ENCODE measurements at regions not wholly inside any gene's neighbourhood (a gene's known extent, or its start where the extent isn't known, plus 50 kb on each side); places are given as distances from the start of the nearest gene placed in this dataset.
"Not testable (repeated sequence)": the region's sequence is repeated elsewhere in the genome, so short reads cannot be mapped to it uniquely, and the experiment has no call there.

DNA sequence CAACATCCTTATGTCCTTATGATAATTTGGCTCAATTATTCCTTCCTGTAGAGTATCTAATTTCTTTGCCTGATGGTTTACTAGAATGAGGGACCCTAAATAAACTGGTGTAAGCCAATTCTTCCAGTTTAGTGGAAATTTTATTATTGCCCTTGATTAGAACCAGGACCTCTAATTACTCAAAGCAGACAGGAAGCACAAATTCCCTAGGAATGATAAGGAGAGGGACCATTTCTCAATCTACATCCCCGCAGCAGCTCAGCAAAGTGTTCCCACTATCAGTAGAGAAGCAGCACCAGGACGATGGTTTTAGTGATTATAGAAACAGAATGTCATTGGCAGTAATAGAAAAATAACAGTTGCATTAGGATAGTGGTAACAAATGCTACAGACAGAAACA, 97.1 kb downstream of the PLPPR4 start:
- Histone ChIP-seq H3K9me3 (no peaks in the 10 kb centered on the region), H3K36me3 (no peaks in the 10 kb centered on the region), H3K27me3 (no peaks in the 10 kb centered on the region), H3K4me3 (no peak overlapping the region)
- no peak for DNase-seq

DNA sequence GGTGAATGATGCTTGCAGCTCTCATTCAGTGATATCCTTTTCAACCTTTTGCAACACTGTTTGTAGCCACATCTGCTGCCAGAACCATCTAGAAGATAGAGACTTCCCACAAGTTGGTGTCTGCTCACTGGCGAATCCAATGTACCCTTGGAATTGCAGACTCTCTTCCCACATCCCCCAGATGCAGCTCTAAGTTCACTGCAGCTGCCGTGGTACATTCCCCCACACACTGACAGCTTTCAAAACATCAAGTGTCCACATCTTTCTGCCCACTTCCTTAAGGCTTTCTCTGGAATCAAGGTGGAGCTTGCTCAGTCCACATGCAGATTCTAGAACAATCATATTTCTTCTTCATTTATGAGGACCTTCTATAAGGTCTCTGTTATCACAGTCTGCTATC, 99.2 kb downstream of the PLPPR4 start:
- no peak for DNase-seq
- no peak overlapping the region for H3K4me3 ChIP-seq
- H3K9me3 ChIP-seq, result no peaks in the 10 kb centered on the region
- H3K36me3 ChIP-seq, result no peaks in the 10 kb centered on the region
- H3K27me3 ChIP-seq, result no peaks in the 10 kb centered on the region

DNA sequence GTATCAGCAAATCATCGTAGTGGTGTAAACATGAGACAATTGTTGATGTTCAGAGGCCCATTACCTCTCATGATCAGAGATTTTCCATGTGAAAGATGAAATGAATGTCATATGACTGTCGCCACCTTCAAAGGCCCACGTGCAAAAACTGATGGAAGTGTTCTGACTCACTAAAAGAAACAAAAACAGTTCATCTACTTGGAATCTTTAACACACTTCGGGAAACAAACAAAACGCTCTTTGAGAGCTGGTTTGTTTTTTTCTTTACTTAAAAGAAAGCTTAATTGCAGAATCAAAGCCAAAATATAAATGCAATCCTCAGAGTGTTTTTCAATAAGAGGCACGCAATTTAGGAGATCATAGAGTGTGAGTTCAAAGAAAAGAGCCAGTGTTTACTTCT, 100.8 kb downstream of the PLPPR4 start:
- Histone ChIP-seq H3K9me3 (no peaks in the 10 kb centered on the region), H3K36me3 (no peaks in the 10 kb centered on the region), H3K4me3 (no peak overlapping the region), H3K27me3 (no peaks in the 10 kb centered on the region)
- no peak for DNase-seq

DNA sequence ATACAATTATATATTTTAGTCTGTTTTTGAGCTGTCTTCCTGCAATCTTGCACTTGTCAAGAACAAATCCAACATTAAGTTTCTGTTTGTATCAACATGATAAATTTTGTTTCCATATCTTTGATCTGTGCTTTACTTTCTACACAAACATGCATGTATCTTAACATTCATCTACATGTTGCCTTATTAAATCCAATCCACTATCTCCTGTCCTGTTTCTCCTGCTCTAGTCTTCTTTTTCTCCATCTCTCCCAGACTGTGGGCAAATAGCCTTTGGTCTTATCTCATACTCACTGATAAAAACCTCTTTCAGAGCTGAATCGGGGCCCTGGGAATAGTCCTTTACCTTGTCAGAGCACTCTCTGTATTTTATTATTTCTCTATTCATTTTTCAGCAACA, 101.3 kb downstream of the PLPPR4 start:
- H3K4me3 ChIP-seq, result no peak overlapping the region
- no peak for DNase-seq
- H3K9me3 ChIP-seq, result no peaks in the 10 kb centered on the region
- H3K27me3 ChIP-seq, result no peaks in the 10 kb centered on the region
- H3K36me3 ChIP-seq, result no peaks in the 10 kb centered on the region

DNA sequence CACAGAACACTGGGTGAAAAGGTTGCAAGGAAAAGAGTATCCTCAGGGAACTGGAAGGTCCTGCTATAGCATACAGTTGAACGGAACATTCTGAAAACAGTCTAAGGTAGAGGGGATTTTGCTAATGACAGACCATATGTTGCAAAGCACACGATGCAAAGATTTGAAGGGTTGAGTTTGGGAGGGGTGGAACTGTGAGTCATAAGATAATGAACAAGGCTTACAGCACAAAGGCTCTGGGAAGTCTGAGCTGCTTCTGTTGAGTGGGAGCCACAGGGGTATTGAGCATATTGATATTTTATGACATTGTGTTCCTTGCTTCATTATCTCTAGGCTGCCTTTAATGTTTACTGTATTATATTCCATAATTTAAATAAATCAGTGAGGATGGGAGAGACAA, 104.9 kb downstream of the PLPPR4 start:
- Histone ChIP-seq H3K9me3 (no peaks in the 10 kb centered on the region), H3K27me3 (no peaks in the 10 kb centered on the region), H3K4me3 (no peak overlapping the region), H3K36me3 (no peaks in the 10 kb centered on the region)
- no peak for DNase-seq

DNA sequence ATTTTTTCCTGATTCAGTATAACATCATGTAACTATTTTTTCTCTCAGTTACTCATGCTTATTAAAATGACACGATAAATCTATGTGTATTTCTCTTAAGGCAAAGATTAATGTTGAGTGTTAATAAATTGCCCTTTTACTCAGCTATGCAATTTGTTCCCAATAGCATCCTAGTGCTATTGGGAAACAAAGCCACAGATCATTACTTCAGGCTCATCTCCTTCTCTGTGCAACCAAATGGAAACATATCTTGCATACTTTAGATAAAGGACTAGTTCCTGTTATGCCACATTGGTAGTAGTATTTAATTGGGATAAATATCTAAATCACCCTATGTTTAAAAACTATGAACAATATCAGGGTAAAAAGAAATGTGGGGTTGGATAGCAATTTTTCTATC, 106.2 kb downstream of the PLPPR4 start:
- Histone ChIP-seq H3K36me3 (no peaks in the 10 kb centered on the region), H3K27me3 (no peaks in the 10 kb centered on the region), H3K4me3 (no peak overlapping the region), H3K9me3 (no peaks in the 10 kb centered on the region)
- DNase-seq, result no peak

DNA sequence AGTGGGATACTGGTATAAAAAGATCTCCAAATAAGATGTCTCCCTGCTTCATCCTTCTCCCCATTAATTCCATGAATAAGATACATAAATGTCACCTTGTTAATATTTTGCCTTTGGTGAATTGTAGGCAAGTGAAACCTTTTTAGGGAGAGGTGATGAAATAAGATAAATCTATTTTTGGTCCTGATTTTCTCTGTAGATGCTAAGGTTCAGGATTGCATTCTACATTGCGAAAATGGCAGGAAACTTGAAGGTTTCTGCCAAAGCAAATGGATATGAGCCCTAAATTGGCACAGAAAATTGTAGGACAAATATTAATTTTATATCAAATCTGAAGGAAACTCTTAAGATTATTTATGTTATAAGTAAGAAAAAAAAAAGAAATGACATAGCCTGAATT, 107.1 kb downstream of the PLPPR4 start:
- no peaks in the 10 kb centered on the region for H3K27me3 ChIP-seq
- no peaks in the 10 kb centered on the region for H3K36me3 ChIP-seq
- no peak for DNase-seq
- no peak overlapping the region for H3K4me3 ChIP-seq
- no peaks in the 10 kb centered on the region for H3K9me3 ChIP-seq

DNA sequence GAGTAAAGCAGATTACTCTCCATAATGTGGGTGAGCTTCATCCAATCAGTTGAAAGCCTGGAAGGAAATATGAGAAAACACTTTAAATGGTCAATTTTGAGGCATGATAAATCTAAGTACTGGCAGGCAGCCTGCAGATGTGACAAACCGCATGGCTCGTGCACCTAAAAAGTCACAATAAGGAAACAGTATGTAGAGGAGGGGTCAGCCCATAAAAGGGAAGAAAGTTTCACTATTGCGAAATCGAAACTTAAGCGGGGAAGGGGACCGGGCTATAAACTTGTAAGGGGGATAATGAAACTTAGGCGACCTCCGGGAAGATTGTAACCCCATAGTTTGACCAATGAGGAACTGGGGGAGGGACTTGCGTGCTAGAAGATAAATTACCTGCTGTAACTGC, 109.8 kb downstream of the PLPPR4 start:
- Histone ChIP-seq H3K27me3 (no peaks in the 10 kb centered on the region), H3K4me3 (no peak overlapping the region), H3K9me3 (no peaks in the 10 kb centered on the region), H3K36me3 (no peaks in the 10 kb centered on the region)
- DNase-seq, result no peak

DNA sequence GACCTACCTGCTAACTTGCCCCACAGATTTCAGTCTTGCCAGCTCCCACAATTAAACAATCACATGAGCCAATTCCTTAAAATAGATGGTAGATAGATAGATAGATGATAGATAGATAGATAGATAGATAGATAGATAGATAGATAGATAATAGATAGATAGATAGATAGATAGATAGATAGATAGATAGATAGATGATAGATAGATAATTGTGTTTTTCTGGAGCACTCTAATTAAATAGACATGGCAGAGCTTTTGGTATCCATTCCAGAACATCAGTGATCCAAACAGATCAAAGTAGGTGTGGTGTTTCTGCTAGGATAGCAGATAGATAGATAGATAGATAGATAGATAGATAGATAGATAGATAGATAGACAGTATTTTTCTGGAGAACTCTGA, 110.4 kb downstream of the PLPPR4 start:
- not testable (repeated sequence) for H3K36me3 ChIP-seq, H3K4me3 ChIP-seq, H3K9me3 ChIP-seq, DNase-seq, H3K27me3 ChIP-seq

DNA sequence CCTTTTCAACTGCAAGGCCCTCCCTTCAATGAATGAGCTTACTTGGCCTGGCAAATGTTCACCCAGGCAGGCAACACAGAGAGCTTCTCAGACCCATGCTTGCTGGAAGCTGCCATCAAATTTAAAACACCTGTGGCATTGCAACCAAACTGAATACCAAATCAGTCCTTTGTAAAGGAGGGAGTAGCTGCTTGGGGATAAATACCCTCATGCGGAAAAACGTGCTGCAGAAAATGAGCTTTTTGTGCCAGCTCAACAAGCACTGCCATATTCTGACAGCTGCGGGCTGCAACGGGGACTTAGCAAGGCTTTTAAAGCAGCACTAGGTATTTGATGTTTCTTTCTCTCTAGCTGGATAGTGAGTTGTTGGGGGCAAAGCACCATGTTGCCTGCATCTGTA, 119.7 kb downstream of the PLPPR4 start:
- no peaks in the 10 kb centered on the region for H3K36me3 ChIP-seq
- H3K4me3 ChIP-seq, result no peak overlapping the region
- no peak for DNase-seq
- H3K9me3 ChIP-seq, result no peaks in the 10 kb centered on the region
- no peaks in the 10 kb centered on the region for H3K27me3 ChIP-seq

DNA sequence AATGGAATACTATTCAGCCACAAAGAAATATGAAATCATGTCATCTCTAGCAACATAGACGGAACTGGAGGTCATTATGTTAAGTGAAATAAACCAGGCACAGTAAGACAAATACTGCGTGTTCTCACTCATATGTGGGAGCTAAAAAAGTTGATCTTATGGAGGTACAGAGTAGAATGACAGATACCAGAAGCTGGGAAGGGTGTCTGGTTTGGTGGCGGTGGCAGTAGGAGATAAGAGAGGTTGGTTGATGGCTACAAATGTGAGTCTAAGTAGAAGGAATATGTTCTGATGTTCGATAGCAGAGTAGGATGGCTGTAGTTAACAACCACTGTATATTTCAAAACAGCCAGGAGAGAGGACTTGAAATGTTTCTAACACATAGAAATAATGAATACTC, 121.6 kb downstream of the PLPPR4 start:
- DNase-seq, result no peak
- H3K27me3 ChIP-seq, result no peaks in the 10 kb centered on the region
- H3K4me3 ChIP-seq, result no peak overlapping the region
- H3K9me3 ChIP-seq, result no peaks in the 10 kb centered on the region
- no peaks in the 10 kb centered on the region for H3K36me3 ChIP-seq

DNA sequence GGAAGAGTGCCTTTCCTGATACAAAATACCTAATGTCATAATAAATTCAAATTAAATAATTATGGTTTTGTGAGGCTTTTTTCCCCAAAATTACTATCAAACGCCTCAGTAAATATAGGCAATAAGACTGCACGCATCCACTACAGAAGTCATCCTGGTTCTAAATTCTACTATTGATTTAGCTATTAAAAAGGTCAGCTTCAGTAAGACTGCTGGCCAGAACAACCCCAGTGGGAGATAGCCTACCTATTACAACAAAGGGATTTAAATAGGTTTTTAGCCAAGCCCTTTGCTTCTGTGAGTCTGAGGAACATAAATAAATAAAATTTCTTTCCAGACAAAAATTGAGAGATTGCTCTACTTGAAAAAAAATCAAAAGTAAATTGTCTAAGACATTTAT, 132.1 kb downstream of the PLPPR4 start:
- no peak for DNase-seq
- Histone ChIP-seq H3K9me3 (no peaks in the 10 kb centered on the region), H3K27me3 (no peaks in the 10 kb centered on the region), H3K36me3 (no peaks in the 10 kb centered on the region), H3K4me3 (no peak overlapping the region)

DNA sequence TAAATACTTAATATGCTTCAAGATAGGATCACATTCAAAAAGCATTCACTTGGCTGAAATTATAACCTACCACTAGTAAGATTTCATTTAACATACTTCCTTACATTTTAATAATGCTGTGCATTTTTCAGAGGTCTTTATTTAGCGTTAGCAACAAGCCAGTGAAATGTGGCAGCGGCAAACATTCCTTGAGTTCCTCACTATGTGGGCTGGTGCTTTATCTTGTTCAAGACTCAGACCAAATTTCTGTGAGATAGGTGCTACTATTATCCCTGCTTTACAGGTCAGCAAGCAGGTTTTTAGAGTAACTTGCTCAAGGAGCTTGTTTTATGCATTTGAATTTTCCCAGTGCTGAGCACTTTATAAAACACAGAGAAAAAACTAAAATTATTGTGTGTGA, 132.7 kb downstream of the PLPPR4 start:
- Histone ChIP-seq H3K9me3 (no peaks in the 10 kb centered on the region), H3K4me3 (no peak overlapping the region), H3K36me3 (no peaks in the 10 kb centered on the region), H3K27me3 (no peaks in the 10 kb centered on the region)
- no peak for DNase-seq

DNA sequence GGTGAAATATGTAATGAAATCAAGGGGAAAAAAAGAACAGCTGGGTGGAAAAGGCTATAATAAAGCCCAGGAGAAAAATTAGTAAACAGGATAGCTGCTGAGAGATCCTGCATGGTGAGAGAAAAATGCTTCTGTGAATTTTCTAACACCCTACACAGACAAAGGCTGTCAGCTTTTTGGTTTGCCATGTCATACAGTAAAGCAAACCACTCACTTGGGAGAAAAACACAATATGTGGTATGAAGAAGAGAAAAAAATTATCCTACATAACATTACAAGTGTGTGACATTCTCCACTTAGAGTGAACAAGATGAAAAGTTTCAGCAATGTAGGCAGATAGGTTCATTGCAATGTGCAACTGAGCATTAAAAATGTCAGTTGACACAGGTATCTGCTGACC, 133.6 kb downstream of the PLPPR4 start:
- Histone ChIP-seq H3K9me3 (no peaks in the 10 kb centered on the region), H3K4me3 (no peak overlapping the region), H3K27me3 (no peaks in the 10 kb centered on the region), H3K36me3 (no peaks in the 10 kb centered on the region)
- no peak for DNase-seq

DNA sequence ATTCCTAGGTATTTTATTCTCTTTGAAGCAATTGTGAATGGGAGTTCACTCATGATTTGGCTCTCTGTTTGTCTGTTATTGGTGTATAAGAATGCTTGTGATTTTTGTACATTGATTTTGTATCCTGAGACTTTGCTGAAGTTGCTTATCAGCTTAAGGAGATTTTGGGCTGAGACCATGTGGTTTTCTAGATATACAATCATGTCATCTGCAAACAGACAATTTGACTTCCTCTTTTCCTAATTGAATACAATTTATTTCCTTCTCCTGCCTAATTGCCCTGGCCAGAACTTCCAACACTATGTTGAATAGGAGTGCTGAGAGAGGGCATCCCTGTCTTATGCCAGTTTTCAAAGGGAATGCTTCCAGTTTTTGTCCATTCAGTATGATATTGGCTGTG, 137.3 kb downstream of the PLPPR4 start:
- H3K4me3 ChIP-seq, H3K36me3 ChIP-seq, DNase-seq, H3K27me3 ChIP-seq, H3K9me3 ChIP-seq: not testable (repeated sequence)

DNA sequence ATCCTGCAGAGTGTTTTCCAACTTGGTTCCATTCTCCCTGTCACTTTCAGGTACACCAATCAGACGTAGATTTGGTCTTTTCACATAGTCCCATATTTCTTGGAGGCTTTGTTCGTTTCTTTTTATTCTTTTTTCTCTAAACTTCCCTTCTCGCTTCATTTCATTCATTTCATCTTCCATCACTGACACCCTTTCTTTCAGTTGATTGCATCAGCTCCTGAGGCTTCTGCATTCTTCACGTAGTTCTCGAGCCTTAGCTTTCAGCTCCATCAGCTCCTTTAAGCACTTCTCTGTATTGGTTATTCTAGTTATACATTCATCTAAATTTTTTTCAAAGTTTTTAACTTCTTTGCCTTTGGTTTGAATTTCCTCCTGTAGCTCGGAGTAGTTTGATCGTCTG, 140.1 kb downstream of the PLPPR4 start:
- DNase-seq, H3K4me3 ChIP-seq, H3K9me3 ChIP-seq, H3K36me3 ChIP-seq, H3K27me3 ChIP-seq: not testable (repeated sequence)

DNA sequence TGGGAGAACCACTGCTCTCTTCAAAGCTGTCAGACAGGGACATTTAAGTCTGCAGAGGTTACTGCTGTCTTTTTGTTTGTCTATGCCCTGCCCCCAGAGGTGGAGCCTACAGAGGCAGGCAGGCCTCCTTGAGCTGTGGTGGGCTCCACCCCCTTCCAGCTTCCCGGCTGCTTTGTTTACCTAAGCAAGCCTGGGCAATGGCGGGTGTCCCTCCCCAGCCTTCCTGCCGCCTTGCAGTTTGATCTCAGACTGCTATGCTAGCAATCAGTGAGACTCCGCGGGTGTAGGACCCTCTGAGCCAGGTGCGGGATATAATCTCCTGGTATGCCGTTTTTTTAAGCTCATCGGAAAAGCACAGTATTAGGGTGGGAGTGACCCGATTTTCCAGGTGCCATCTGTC, 141.0 kb downstream of the PLPPR4 start:
- not testable (repeated sequence) for H3K27me3 ChIP-seq, H3K4me3 ChIP-seq, DNase-seq, H3K36me3 ChIP-seq, H3K9me3 ChIP-seq

DNA sequence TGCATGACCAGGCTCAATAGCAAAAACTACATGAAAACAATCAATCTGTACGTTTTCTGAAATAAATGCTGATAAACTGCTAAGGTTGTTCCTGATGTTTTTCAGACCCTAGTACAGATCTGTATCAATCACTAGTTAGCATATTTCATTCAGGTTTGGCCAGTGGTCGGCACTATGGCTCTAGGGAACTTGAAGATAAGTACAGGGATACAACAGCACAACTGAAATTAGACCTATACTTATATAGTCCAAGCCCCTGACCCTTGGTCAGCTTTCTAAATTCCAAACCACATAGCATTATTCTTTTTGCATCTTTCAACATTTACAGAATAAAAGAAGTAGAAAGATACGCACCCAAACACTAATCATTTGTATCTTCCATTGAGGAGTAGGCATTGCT, 142.7 kb downstream of the PLPPR4 start:
- Histone ChIP-seq H3K36me3 (no peaks in the 10 kb centered on the region), H3K27me3 (no peaks in the 10 kb centered on the region), H3K4me3 (no peak overlapping the region), H3K9me3 (no peaks in the 10 kb centered on the region)
- no peak for DNase-seq

DNA sequence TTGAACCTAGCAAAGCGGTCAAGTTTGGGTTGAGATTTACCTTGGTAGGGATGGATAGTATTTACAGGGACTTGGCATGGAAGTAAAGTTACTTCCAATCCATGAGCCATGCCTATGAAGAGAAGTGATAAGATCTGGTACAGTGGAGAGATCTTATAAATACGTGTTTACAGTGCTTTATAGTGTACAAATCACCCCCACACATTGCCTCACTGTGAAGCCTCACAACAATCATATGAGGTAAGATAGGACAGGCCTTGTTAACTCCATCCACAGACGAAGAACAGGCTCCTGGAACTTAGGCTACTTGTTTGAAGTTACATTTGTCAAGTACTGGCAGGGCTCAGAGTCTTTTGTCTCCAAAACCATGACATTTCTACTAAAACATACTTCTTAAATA, 159.8 kb downstream of the PLPPR4 start:
- no peak for DNase-seq
- Histone ChIP-seq H3K27me3 (no peaks in the 10 kb centered on the region), H3K9me3 (no peaks in the 10 kb centered on the region), H3K4me3 (no peak overlapping the region), H3K36me3 (no peaks in the 10 kb centered on the region)
